ENCODE measurements at regions not wholly inside any gene's neighbourhood (a gene's known extent, or its start where the extent isn't known, plus 50 kb on each side); places are given as distances from the start of the nearest gene placed in this dataset.
A peak's percentile ranks its signal among the peaks of the same experiment; 100 is the strongest.
"Not testable (repeated sequence)": the region's sequence is repeated elsewhere in the genome, so short reads cannot be mapped to it uniquely, and the experiment has no call there.

DNA sequence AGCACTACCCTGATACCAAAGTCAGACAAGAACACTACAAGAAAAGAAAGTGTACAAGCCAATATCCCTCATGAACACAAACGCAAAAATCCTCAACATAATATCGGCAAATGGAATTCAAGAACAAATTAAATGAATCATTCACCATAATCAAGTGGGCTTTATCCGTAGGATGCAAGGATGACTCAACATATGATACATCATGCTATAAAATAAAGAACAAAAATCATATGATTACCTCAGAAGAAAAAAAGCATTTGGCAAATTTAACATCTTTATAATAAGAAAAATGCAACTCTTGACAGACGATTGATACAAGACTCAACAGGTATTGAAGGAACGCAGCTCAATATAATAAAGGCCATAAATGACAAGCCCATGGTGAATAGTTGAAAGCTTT, 843.9 kb downstream of the FRK start:
- DNase-seq, result no peak

DNA sequence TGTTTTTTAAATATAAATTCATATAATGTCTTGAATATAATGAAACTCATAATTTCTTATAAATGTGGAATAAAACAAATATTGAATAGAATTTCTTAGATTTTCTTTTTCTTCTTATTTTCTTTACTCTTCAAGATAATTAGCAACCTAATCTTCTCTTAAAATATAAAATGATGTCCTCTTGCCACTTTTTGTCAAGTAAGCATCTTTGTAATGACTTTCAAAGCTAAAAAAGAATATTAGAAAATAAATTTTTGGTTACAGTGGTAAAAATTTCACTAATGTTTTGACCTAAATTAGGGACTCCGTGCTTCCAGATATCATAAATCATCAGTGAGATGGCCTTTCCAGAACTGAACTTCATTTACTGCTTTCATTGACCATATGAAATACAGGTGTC, 846.4 kb downstream of the FRK start:
- DNase-seq, result no peak

DNA sequence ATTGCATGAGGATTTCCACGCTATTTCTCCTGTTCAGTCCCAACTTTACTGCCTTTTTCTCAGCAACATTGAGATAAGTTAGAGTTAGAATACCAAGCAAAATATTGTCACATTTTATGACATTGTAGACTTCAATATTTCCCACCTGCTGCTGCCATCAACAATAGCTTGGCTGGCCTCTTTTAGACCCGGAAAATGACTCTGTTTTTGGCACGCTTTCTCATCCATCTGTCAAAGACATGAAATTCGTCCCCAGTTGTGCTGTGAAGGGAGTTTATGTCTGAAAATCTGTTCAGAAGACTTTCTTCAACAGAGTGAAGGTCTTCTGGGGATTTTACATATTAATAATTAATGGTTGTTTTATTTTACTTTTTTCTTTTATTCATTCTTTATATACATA, 857.3 kb downstream of the FRK start:
- DNase-seq, result peak; percentile 53

DNA sequence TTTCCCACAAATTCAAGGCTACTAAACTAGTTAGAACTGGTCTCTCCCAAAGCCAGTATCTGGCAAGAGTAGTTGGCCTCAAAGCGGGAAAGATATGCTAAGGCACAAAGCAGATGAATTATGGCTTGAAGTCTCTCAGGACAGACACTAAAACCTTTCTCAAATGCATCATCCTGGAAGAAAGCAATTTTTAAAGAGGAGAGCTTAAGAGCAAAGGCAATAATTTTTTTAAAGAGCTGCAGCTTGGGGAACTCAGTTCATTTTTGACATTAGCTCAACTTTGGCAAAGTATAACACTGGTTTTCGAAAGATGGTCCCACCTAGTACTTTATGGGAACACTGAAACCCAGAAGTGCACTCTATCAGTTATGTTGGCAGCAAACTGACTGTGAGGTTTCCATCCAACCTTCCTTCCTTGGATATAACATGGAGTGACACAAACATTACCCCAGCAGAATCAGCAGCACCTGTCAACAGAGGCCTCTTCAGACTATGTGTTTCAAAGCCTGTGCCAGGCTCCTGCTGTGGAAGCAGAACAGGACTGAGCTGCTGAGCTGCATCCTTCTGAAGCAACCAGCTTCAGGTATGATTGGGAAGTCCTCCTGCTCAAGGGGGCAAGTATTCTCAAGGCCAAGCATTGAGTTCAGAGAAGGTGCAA, 852.3 kb upstream of the HS3ST5 start:
- no peak for DNase-seq

DNA sequence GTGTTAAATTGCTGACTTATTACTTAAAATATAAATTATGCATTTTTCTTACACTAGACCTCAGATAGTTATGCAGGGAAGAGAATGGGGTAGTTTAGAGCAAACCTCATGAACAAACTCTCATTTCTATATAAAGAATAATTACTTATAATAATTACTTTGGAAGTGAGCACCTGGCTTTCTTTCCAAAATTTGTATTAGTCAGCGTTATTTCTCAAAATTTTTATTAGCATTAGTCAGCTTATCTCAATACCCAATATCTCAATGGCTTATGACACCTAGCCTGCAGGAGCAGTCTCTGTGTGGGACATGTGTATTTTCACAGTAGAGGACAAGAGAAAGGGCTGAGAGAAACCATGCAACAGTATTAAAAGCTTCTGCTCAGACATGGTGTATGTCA, 849.2 kb upstream of the HS3ST5 start:
- no peak for DNase-seq

DNA sequence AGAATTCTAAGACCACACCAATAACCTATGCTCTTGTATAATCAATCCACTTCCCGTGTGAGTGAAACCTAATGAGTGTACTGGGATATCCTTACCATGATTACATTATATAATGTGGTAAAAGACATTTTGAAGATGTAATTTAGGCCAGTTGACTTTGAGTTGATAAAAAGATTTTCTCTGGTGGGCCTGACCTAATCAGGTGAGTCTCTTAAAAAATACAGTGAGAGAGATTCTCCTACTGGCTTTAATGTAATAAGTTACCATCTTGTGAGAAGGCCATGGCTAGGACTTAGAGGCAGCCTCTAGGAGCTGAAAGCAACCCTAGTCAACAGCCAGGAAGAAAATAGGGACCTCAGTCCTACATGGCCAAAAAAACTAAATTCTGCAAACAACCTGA, 847.7 kb upstream of the HS3ST5 start:
- DNase-seq, result no peak

DNA sequence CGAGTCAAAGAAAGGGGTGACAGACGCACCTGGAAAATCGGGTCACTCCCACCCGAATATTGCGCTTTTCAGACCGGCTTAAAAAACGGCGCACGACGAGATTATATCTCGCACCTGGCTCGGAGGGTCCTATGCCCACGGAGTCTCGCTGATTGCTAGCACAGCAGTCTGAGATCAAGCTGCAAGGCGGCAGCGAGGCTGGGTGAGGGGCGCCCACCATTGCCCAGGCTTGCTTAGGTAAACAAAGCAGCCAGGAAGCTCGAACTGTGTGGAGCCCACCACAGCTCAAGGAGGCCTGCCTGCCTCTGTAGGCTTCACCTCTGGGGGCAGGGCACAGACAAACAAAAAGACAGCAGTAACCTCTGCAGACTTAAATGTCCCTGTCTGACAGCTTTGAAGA, 832.6 kb upstream of the HS3ST5 start:
- DNase-seq, result not testable (repeated sequence)

DNA sequence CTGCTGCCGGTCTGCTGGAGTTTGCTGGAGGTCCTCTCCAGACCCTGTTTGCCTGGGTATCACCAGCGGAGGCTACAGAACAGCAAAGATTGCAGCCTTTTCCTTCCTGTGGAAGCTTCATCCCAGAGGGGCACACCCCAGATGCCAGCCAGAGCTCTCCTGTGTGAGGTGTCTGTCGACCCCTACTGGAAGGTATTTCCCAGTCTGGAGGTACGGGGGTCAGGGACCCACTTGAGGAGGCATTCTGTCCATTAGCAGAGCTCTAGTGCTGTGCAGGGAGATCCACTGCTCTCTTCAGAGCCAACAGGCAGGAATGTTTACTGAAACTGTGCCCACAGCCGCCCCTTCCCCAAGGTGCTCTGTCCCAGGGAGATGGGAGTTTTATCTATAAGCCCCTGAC, 823.1 kb upstream of the HS3ST5 start:
- not testable (repeated sequence) for DNase-seq

DNA sequence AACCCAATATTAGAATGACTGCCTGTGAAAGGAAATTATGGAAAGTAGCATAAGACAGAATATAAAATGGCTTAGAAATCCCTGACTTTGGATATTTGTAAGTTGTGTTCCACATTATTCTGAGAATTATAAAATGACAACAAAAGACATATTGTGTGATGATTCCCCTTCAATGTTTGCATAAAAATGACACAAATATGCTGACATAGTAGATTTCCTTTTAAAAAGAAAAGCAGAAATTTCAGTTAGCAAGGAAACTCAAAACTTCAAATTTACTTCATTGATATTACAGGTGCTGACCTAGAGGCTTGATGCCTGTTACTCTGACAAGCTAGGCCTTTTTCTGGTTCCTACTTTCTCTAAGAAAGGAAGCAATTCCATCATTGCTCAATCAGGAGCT, 816.9 kb upstream of the HS3ST5 start:
- no peak for DNase-seq

DNA sequence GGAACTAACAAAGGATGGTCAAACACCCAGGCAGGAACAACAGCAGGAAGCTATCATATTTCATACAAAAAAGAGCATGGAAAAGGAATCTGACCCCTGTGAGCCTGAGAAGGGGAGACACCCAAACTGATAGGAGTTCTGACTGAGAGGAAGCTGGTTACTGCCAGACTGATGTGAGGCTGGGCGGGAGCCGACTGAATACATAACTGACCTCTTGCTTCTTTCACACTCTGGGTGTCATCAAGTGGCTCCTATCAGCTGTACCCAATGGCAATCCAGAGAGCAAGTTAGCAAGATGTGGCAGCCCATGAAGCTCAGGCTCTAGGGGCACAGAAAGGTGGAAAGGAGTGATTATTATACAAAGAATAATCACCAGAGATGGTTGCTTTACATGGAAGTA, 795.1 kb upstream of the HS3ST5 start:
- DNase-seq, result no peak

DNA sequence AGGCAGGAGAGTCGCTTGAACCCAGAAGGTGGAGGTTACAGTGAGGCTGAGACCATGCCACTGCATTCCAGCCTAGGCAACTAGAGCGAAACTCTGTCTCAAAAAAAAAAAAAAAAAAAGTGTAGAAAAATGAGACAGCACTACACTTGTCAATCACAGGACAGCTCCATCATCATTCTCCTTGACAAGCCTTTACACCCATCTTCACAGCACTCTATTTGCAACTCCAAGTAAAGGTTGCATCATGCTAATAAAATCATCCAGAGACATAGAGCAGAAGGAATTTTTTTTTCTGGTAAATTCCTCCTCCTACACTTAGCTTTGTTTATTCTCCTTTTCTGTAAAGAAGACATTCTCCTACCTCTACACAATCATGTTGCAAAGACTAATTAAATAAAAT, 791.0 kb upstream of the HS3ST5 start:
- no peak for DNase-seq

DNA sequence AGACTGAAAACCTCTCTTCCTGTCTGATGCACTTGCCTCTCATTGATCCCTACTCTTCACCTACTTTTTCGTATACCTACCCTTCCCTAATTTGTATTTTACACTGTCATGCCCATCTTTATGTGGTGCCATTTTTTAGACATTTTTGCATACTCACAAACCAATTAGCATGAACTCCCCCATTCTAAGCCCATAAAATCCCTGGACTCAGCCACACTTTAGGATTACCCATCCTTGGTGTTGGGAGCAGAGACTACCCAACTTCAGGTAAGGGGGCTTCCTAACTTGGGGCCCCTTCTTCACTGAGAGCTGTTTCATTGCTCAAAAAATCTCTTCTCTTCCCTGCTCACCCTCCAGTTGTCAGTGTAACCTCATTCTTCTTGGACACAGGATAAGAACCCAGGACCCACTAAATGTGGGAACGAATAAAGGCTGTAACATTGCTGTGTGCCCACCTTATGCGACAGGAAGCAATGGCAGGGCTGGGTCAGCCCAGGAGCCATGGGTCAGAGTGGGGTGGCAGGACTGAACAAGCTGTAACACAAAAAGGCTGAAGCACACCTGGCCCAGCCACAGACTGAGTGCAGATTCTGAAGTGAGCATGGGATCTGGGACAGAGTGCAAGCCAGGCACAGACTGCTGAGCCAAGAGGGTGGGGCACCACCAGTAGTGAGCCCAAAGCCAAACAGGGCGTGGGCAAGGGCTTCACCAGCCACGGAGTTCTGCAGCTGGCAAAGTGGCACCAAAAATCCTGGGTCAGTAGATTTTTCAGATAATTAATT, 789.1 kb upstream of the HS3ST5 start:
- no peak for DNase-seq

DNA sequence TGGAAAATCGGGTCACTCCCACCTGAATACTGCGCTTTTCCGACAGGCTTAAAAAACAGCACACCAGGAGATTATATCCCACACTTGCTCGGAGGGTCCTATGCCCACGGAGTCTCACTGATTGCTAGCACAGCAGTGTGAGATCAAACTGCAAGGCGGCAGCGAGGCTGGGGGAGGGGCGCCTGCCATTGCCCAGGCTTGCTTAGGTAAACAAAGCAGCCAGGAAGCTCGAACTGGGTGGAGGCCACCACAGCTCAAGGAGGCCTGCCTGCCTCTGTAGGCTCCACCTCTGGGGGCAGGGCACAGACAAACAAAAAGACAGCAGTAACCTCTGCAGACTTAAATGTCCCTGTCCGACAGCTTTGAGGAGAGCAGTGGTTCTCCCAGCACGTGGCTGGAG, 778.7 kb upstream of the HS3ST5 start:
- not testable (repeated sequence) for DNase-seq

DNA sequence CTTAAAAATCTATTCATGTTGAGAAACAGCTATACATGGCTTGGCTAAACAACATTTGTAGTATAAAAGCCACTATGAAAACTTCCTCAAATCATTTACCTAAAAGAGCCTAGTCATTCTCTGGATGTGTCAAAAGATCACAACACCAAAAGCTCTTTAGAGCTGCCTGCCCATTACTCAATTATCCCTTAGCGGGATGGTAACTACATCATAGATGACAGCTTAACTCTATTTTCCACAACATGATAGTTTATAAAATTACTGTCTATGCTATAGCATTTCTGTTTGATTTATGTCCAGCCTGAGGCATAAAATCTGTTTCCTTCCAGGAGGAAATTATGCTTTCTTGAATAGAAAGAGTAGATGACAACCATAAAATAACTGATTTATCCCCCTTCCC, 777.6 kb upstream of the HS3ST5 start:
- no peak for DNase-seq

DNA sequence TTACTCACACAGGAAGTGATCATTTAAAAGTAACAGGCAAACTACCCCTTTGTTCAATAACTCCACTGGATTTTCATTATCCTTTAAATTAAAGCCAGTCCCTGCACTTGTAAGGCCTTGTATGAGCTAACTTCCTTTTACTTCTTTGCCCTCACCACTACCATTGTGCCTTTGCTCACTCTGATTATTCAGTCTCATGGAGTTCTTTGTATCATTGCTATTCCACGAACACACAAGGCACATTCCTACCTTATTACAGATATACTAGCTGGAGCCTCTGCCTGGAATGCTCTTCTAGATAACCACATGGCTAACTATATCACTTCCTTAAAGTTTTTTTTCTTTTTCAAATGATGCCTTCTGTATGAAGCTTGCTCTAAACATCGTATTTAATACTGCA, 748.6 kb upstream of the HS3ST5 start:
- DNase-seq, result no peak

DNA sequence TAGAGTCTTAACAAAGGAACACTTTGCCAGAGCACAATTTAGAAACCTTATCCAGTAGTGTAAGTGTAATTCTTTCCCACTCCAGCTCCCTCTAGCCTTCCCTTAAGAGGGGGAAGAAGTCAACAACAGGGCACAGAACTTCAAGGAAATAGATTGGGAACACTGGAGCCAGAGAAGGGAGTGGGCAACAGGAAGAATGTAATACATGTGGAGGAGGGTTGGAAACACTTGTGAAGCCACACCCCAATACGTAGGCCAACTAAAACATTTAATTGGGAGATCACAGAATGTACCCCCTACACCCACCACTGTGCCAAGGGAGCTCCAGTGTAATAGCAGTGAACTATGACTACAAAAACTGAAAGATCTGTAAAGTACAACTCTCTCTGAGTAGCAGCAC, 735.7 kb upstream of the HS3ST5 start:
- no peak for DNase-seq

DNA sequence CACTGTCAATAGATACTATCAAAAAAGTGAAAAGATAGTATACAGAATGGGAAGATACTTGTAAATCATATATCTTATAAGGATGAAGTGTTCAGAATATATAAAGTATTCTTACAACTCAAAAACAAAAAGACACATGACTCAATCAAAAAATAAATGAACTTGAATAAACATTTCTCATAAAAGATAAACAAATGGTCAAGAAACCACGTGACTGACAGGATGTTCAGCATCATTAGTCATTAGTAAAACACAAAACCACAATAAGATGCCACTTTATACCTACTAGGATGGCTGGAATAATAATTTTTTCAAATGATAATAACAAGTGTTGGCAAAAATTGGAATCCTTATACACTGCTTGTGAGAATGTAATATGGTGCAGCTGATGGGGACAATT, 729.1 kb upstream of the HS3ST5 start:
- no peak for DNase-seq

DNA sequence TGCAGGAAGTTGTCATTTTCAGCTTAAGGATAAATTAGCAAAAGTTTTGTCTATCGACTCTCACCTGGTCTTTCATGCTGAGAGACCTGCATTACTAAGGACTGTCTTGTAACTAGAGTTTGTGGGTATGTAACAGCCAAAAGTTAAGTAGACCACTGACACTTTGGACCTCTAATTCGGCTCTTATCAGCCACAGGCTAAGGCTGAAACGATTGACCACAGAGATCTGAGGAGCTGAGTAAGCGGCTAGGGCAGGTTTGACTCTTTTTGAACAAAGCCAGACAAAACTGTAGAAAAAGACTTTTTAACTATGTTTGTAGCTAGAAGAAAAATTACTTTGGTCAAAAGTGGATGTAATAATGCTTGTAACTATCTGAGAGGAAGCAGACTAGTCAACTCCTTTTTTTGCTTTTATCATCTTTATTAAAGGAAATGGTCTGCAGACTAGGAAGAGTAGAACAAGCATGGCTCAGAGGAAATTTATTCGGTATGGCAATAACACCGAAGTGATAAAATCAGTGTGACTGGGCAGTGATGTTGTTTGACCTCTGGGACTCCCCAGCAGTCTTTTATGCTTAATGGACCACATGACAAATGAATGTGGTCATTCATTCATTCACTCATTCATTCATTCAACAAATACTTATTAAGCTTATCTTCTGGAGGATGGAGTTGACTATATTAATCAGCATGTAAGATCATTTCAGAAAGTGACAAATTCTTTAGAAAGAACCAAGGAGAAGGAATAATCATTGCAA, 725.0 kb upstream of the HS3ST5 start:
- no peak for DNase-seq

DNA sequence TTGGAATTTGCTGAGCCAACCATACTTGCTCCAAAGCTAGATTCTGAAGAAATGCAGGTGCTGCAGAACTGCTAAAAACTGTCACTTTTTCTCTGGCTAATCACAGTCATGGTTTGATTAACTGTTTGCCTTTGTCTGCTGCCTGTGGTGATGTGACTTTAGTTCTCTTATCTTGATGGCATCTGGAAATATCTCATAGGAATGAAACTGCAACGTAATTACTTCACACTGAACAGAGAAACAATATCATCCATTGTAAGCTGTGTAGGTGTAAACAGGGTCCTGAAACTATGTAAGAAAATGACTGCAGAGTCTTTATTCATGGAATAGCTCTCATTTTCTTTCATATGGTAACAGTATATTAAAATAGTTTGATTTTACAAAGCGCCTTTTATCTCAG, 721.9 kb upstream of the HS3ST5 start:
- DNase-seq, result no peak

DNA sequence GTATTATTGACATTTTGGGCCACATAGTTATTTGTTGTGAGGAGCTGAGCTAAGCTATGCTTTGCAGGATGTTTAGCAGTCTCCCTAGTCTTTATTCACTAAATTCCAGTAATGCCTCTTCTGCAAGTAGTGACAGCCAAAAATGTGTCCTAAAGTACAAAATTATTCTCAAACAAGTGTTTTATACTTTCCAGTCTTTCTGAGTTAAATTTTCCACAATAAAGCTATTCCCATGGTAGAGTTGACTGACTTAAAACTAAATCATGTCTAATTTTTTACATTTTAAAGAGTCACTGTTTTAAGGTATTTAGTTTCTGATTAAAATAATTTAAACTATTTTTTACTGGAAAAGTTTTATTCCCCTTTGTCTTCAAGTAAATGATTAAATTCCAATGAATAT, 717.8 kb upstream of the HS3ST5 start:
- DNase-seq, result no peak

DNA sequence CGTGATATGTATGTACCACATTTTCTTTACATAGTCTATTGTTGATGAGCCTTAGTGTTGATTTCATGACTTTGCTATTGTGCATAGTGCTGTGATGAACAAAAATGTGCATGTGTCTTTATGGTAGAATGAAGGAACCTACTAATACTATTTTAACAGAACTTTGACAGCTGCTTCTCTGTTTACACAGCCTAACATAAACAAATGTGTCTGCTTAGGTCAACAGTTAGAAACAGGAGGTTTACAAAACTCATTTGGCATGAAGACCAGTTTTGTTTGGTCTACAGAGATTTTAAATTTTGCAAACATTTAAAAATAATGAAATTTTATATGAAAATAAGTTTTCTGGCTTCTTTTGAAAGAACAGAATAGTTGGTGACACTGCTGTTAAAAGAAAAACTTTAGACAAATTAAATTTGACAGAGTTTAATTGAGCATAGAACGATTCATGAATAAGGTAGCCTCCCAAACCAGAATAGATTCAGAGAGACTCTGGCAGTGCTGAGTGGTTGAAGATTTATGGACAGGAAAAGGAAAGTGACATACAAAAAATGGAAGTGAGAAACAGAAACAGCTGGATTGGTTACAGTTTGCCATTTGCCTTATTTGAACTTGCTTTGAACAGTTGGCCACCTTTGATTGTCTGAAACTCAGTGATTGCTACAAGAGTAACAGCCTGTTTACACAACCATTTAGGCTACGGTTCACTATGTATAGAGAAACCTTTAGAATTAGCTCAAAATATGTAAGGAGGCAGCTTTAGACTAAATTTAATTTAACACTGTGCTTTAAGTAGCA, 715.8 kb upstream of the HS3ST5 start:
- DNase-seq, result no peak

DNA sequence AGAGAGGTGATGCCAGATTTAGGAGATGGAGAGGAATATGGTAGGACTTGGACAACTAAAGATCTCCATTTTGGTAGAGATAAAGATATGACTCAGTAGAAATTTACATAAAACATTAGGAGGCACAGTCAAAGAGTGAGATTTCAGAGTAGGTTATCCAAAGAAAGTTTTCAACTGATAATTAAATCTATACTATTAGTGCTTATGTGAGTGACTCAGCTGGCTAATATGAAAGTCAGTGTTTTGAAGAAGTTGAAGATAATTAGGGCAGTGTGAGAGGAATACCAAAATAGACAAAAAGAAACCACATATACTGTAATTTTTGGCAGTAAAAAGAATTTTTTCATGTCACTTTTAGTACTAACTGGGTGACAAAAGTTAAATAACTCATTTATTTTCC, 712.8 kb upstream of the HS3ST5 start:
- DNase-seq, result no peak

DNA sequence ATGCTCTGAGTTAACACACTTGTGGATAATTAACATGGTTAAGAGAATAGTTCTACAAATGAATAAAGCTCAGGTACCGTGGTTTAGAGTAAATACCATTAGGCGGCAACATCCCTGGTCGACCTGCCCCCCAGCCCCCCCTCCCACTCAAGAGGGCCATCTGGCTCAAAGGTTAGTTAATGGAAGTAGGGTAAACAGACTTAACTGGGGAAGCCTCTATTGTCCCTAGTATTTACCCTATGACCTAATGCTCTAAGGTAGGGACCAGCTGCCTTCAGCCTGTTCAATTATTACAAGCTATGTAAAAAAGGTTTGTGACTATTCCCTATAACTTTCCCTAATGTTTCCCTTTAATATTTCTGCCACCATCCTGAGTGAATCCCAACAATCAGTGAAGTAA, 711.4 kb upstream of the HS3ST5 start:
- DNase-seq, result not testable (repeated sequence)
